ENCODE measurements at regions not wholly inside any gene's neighbourhood (a gene's known extent, or its start where the extent isn't known, plus 50 kb on each side); places are given as distances from the start of the nearest gene placed in this dataset.
A peak's percentile ranks its signal among the peaks of the same experiment; 100 is the strongest.

DNA sequence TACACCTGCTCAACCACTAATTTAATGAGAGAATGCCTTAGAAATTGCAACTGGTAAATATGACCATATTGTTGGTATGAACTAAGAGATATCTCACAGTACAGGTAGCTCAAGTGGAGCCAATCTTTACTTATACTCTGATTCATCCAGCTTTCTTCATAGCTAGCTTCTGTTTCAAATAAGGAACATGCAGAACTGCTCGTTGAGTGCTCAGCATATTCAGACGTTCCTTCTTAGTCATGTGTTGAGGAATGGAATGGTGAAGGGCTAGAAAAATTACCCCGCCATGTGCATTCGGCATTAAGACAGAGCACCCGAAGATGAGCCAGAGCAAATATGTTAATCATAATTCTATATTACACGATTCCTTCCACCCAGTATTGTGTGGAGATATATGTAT, 144.0 kb upstream of the VRK2 start:
- no peaks in the 10 kb centered on the region for H3K79me2 ChIP-seq
- H3K4me2 ChIP-seq (ENCODE audit: low read length) = no peak overlapping the region
- H2AFZ ChIP-seq = no peak overlapping the region
- no peak overlapping the region for H3K4me3 ChIP-seq (ENCODE audit: low read depth, low read length)
- TF ChIP-seq, protein P1, sequence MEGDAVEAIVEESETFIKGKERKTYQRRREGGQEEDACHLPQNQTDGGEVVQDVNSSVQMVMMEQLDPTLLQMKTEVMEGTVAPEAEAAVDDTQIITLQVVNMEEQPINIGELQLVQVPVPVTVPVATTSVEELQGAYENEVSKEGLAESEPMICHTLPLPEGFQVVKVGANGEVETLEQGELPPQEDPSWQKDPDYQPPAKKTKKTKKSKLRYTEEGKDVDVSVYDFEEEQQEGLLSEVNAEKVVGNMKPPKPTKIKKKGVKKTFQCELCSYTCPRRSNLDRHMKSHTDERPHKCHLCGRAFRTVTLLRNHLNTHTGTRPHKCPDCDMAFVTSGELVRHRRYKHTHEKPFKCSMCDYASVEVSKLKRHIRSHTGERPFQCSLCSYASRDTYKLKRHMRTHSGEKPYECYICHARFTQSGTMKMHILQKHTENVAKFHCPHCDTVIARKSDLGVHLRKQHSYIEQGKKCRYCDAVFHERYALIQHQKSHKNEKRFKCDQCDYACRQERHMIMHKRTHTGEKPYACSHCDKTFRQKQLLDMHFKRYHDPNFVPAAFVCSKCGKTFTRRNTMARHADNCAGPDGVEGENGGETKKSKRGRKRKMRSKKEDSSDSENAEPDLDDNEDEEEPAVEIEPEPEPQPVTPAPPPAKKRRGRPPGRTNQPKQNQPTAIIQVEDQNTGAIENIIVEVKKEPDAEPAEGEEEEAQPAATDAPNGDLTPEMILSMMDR (IDR thresholded peaks at IDR 0.05) = no peak
- no peak overlapping the region for H3K27ac ChIP-seq
- no peaks in the 10 kb centered on the region for H3K9me3 ChIP-seq (ENCODE audit: control insufficient read depth, low read length)
- H3K4me1 ChIP-seq = no peaks in the 10 kb centered on the region
- H3K27me3 ChIP-seq (ENCODE audit: control insufficient read depth, insufficient read depth, low read length) = no peaks in the 10 kb centered on the region
- H3K9ac ChIP-seq = no peak overlapping the region
- H3K36me3 ChIP-seq (ENCODE audit: control insufficient read depth, insufficient read depth, low read length) = no peaks in the 10 kb centered on the region

DNA sequence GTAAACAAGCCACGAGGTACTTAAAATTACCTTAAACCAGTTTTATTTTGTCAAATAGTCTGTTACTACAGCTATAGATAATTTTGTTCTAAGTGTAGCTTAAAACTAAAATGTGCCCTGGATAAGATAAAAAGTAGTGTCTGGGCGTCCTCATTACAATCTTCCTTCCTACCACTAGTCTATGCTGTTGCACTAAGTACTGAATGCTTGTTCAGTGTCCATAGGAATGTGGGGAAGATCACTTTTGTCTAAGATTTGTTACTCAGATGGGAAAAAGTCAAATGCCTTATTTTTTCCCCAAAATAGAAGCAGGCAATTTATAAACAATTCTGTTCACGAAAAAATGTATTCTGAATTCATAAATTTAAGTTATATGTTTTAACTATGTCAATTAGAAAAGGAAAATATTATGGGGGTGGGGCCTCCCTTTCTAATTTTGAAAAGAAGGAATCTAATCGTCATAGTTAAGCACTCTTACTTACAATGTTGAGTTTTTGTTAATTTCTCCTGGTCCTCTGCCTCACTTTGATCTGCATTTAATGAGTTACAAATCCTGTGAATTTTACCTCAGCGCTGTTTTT, 140.4 kb upstream of the VRK2 start:
- H3K4me2 ChIP-seq (ENCODE audit: low read length) = no peak overlapping the region
- H3K79me2 ChIP-seq = no peaks in the 10 kb centered on the region
- H3K9me3 ChIP-seq (ENCODE audit: control insufficient read depth, low read length) = no peaks in the 10 kb centered on the region
- H3K4me1 ChIP-seq = no peaks in the 10 kb centered on the region
- H3K27ac ChIP-seq = no peak overlapping the region
- TF ChIP-seq, protein P1 (IDR thresholded peaks at IDR 0.05) = peak; percentile 77
- H2AFZ ChIP-seq = no peak overlapping the region
- H3K36me3 ChIP-seq (ENCODE audit: control insufficient read depth, insufficient read depth, low read length) = no peaks in the 10 kb centered on the region
- H3K27me3 ChIP-seq (ENCODE audit: control insufficient read depth, insufficient read depth, low read length) = no peaks in the 10 kb centered on the region
- H3K4me3 ChIP-seq (ENCODE audit: low read depth, low read length) = no peak overlapping the region
- H3K9ac ChIP-seq = no peak overlapping the region

DNA sequence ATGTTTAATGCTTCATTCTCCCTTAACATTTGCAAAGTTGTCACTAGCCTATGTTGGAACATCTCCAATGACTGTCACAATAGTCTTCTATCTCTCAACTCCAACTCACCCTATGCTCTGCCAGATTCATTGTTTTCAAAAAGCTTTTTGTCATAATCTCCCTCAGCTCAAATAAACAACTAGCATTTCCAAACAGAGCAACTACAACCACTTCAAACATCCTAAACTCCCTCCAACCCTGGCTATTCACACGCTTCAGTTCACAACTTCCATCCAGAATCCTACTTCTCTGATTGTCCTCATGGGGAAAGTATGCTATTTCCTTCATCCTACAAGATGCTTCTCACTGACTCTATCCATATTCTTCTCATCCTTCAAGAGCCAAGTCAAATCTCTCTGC, 139.2 kb upstream of the VRK2 start:
- Histone ChIP-seq H3K9me3 (ENCODE audit: control insufficient read depth, low read length) (no peaks in the 10 kb centered on the region), H3K79me2 (no peaks in the 10 kb centered on the region), H3K4me3 (ENCODE audit: low read depth, low read length) (no peak overlapping the region)

DNA sequence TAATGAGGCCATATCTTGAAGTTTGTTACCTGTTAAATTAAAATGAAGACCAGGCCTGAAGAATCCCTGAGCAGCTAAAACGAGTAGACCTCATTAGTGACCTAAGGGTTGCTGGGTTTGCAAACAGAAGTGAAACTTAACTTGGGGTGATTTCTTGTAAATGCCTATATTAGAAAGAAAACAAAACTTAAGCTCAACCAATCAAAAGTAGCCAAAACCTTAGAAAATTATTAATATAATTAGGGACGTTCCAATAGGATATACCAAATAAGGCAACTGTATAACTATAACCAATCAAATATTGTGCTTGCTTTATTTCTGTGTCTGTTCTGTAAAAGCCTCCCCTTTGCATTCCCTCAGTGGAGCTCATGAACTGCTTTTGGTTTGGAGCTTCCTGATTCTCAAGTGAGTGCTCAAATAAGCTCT, 137.9 kb upstream of the VRK2 start:
- Histone ChIP-seq H3K4me3 (ENCODE audit: low read depth, low read length) (no peak overlapping the region), H3K4me2 (ENCODE audit: low read length) (no peak overlapping the region), H3K36me3 (ENCODE audit: control insufficient read depth, insufficient read depth, low read length) (no peaks in the 10 kb centered on the region), H3K4me1 (no peaks in the 10 kb centered on the region), H3K79me2 (no peaks in the 10 kb centered on the region), H3K27ac (no peak overlapping the region), H3K27me3 (ENCODE audit: control insufficient read depth, insufficient read depth, low read length) (no peaks in the 10 kb centered on the region), H3K9ac (no peak overlapping the region), H2AFZ (no peak overlapping the region), H3K9me3 (ENCODE audit: control insufficient read depth, low read length) (no peaks in the 10 kb centered on the region)
- TF ChIP-seq, protein P1 (IDR thresholded peaks at IDR 0.05) = no peak

More for the DNA sequence above, 139.2 kb upstream of the VRK2 start:
- H3K4me1 ChIP-seq = no peaks in the 10 kb centered on the region
- H2AFZ ChIP-seq = peak overlapping the region; percentile 22
- no peak overlapping the region for H3K27ac ChIP-seq
- TF ChIP-seq, protein P1 (IDR thresholded peaks at IDR 0.05) = no peak
- no peaks in the 10 kb centered on the region for H3K36me3 ChIP-seq (ENCODE audit: control insufficient read depth, insufficient read depth, low read length)
- H3K4me2 ChIP-seq (ENCODE audit: low read length) = no peak overlapping the region
- no peak overlapping the region for H3K9ac ChIP-seq
- no peaks in the 10 kb centered on the region for H3K27me3 ChIP-seq (ENCODE audit: control insufficient read depth, insufficient read depth, low read length)

DNA sequence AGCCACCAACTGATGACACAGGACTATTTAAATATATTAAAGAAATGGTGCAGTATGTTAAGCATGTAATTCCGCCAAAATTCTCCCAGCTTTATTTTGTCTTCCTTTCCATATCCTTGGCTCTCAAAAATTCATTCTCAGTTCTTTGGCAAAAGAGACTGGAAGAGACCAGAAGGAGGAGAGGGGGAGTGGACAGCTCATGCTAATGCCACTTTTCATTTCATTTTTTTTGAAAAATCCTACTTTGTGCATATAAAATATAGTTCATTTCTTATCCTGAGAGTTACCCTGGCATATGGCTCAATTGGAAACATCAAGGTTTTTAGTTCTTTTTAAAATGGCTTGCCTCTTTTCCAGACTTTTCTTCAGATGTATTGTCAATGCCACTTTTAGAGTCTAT, 128.5 kb upstream of the VRK2 start:
- H3K4me3 ChIP-seq (ENCODE audit: low read depth, low read length) = no peak overlapping the region
- no peak overlapping the region for H3K9ac ChIP-seq
- no peaks in the 10 kb centered on the region for H3K9me3 ChIP-seq (ENCODE audit: control insufficient read depth, low read length)
- no peaks in the 10 kb centered on the region for H3K36me3 ChIP-seq (ENCODE audit: control insufficient read depth, insufficient read depth, low read length)
- H3K79me2 ChIP-seq = no peaks in the 10 kb centered on the region
- H3K4me2 ChIP-seq (ENCODE audit: low read length) = no peak overlapping the region
- H2AFZ ChIP-seq = no peak overlapping the region
- H3K27ac ChIP-seq = no peak overlapping the region
- H3K27me3 ChIP-seq (ENCODE audit: control insufficient read depth, insufficient read depth, low read length) = no peaks in the 10 kb centered on the region
- H3K4me1 ChIP-seq = no peaks in the 10 kb centered on the region
- TF ChIP-seq, protein P1 (IDR thresholded peaks at IDR 0.05) = no peak

All from parathyroid adenoma (tissue), 2 donors.